HG03280 (cell line): ENCODE measurements at regions not wholly inside any gene's neighbourhood (a gene's known extent, or its start where the extent isn't known, plus 50 kb on each side); places are given as distances from the start of the nearest gene placed in this dataset.

ENCODE experiments used
- ATAC-seq: cut with Tn5 transposase; IDR thresholded peaks from one replicate; pipeline ENCODE4 v1.9.1; 2021; ENCODE audit warnings: mild to moderate bottlenecking, moderate library complexity; ENCODE audit not compliant: unreplicated experiment

- no peak for ATAC-seq
These were observed 224.3 kb downstream of the ANAPC1 start for GRCh38 chr2:111659361-111660333.

GRCh38 chr2:111660811-111661210 lies 223.2 kb downstream of the ANAPC1 start:
- no peak for ATAC-seq

- no peak for ATAC-seq
These were observed 222.6 kb downstream of the ANAPC1 start for GRCh38 chr2:111661286-111661940.

- no peak for ATAC-seq
These were observed 221.8 kb downstream of the ANAPC1 start for GRCh38 chr2:111662039-111662770.

- peak; percentile 74 for ATAC-seq
These were observed 221.1 kb downstream of the ANAPC1 start for GRCh38 chr2:111662771-111663470.

GRCh38 chr2:111663471-111664274 lies 220.3 kb downstream of the ANAPC1 start:
- no peak for ATAC-seq

- no peak for ATAC-seq
These were observed 219.6 kb downstream of the ANAPC1 start for GRCh38 chr2:111664275-111664850.

GRCh38 chr2:111665011-111665410 lies 219.0 kb downstream of the ANAPC1 start:
- ATAC-seq = no peak

GRCh38 chr2:111665551-111666116 lies 218.4 kb downstream of the ANAPC1 start:
- no peak for ATAC-seq

- no peak for ATAC-seq
These were observed 217.8 kb downstream of the ANAPC1 start for GRCh38 chr2:111666160-111666559.

GRCh38 chr2:111667001-111667400 lies 217.0 kb downstream of the ANAPC1 start:
- no peak for ATAC-seq

- no peak for ATAC-seq
These were observed 216.3 kb downstream of the ANAPC1 start for GRCh38 chr2:111667542-111668273.

GRCh38 chr2:111668274-111668616 lies 215.7 kb downstream of the ANAPC1 start:
- ATAC-seq = no peak

- no peak for ATAC-seq
These were observed 215.3 kb downstream of the ANAPC1 start for GRCh38 chr2:111668741-111669140.

- no peak for ATAC-seq
These were observed 213.9 kb downstream of the ANAPC1 start for GRCh38 chr2:111669928-111670695.

- no peak for ATAC-seq
These were observed 213.2 kb downstream of the ANAPC1 start for GRCh38 chr2:111670776-111671175.

- no peak for ATAC-seq
These were observed 212.4 kb downstream of the ANAPC1 start for GRCh38 chr2:111671426-111672150.
